ENCODE measurements at regions not wholly inside any gene's neighbourhood (a gene's known extent, or its start where the extent isn't known, plus 50 kb on each side); places are given as distances from the start of the nearest gene placed in this dataset.

GRCh38 chr1:199172171-199173124 is 533.6 kb downstream of the PTPRC start:
- DNase-seq = no peak

GRCh38 chr1:199173356-199173755 is 534.5 kb downstream of the PTPRC start:
- no peak for DNase-seq

GRCh38 chr1:199174336-199174735 is 535.5 kb downstream of the PTPRC start:
- DNase-seq = no peak

GRCh38 chr1:199176713-199177112 is 537.9 kb downstream of the PTPRC start:
- DNase-seq = no peak

GRCh38 chr1:199177241-199177640 is 538.4 kb downstream of the PTPRC start:
- no peak for DNase-seq

GRCh38 chr1:199178646-199179045 is 539.8 kb downstream of the PTPRC start:
- no peak for DNase-seq

- DNase-seq = no peak
Observed at GRCh38 chr1:199182186-199182843, 543.5 kb downstream of the PTPRC start.

GRCh38 chr1:199184180-199184579 is 545.3 kb downstream of the PTPRC start:
- DNase-seq = no peak

- DNase-seq = no peak
Observed at GRCh38 chr1:199194862-199195261, 556.0 kb downstream of the PTPRC start.

- no peak for DNase-seq
Observed at GRCh38 chr1:199197695-199198094, 558.9 kb downstream of the PTPRC start.

GRCh38 chr1:199202331-199202730 is 563.5 kb downstream of the PTPRC start:
- no peak for DNase-seq

GRCh38 chr1:199204231-199204630 is 565.4 kb downstream of the PTPRC start:
- DNase-seq = no peak

GRCh38 chr1:199205740-199206441 is 567.1 kb downstream of the PTPRC start:
- DNase-seq = no peak

GRCh38 chr1:199208847-199209246 is 570.0 kb downstream of the PTPRC start:
- DNase-seq = no peak

GRCh38 chr1:199218065-199218464 is 579.2 kb downstream of the PTPRC start:
- DNase-seq = no peak

- no peak for DNase-seq
Observed at GRCh38 chr1:199218533-199218932, 579.7 kb downstream of the PTPRC start.

- no peak for DNase-seq
Observed at GRCh38 chr1:199220031-199220430, 581.2 kb downstream of the PTPRC start.

- DNase-seq = no peak
Observed at GRCh38 chr1:199221371-199222150, 582.7 kb downstream of the PTPRC start.

- no peak for DNase-seq
Observed at GRCh38 chr1:199223936-199224335, 585.1 kb downstream of the PTPRC start.

GRCh38 chr1:199226163-199226562 is 587.3 kb downstream of the PTPRC start:
- no peak for DNase-seq

- no peak for DNase-seq
Observed at GRCh38 chr1:199242147-199242546, 603.3 kb downstream of the PTPRC start.

- no peak for DNase-seq
Observed at GRCh38 chr1:199242601-199243000, 603.8 kb downstream of the PTPRC start.
